IMR-90 (cell line): ENCODE measurements at regions not wholly inside any gene's neighbourhood (a gene's known extent, or its start where the extent isn't known, plus 50 kb on each side); places are given as distances from the start of the nearest gene placed in this dataset.

Experiments
- ATAC-seq: fragments of 200-7000 bp; cut with Tn5 transposase; 2 replicates; pipeline ENCODE4 v1.9.1; 2020; ENCODE audit warnings: low read depth, mild to moderate bottlenecking, moderate library complexity
- BruUV-seq: library from RNA; stranded (reverse); fragments of 400-500 nt; replicated peaks from 2 replicates; lab custom pipeline; 2021; lab: Mats Ljungman, UMichigan
- CTCF ChIA-PET: fragments of 300-600 bp; formaldehyde crosslinking; extraction: SDS; loops from one replicate; lab custom pipeline; 2021; ENCODE audit warnings: antibody characterized with exemption; lab: Yijun Ruan, JAX
- POLR2A ChIA-PET: fragments of 300-600 bp; sonication (Branson Sonifier 250); formaldehyde crosslinking; loops from one replicate; lab custom pipeline; 2022; ENCODE audit warnings: antibody characterized with exemption; ENCODE audit not compliant: unreplicated experiment; lab: Charles Lee
- DNase-seq: peaks from one replicate; pipeline ENCODE4 v3.0.0; 2013
- H2AFZ ChIP-seq: replicated peaks from 2 replicates; pipeline ENCODE3; 2013; ENCODE audit warnings: low read length, mild to moderate bottlenecking; ENCODE audit not compliant: poor library complexity
- H2AK5ac ChIP-seq: 2 replicates; pipeline ENCODE4 v1.6.1; 2013; ENCODE audit warnings: low read depth, low read length, inconsistent platforms
- H2AK9ac ChIP-seq: replicated peaks from 2 replicates; pipeline ENCODE3; 2013; ENCODE audit warnings: mild to moderate bottlenecking, low read depth, low read length, moderate library complexity; ENCODE audit not compliant: poor library complexity
- H2BK120ac ChIP-seq: 2 replicates; pipeline ENCODE4 v1.6.1; 2013; ENCODE audit warnings: low read depth, low read length, inconsistent platforms
- H2BK15ac ChIP-seq: 3 replicates; pipeline ENCODE4 v1.6.1; 2013; ENCODE audit warnings: low read depth, low read length, inconsistent platforms
- H2BK20ac ChIP-seq: 2 replicates; pipeline ENCODE4 v1.6.1; 2013; ENCODE audit warnings: low read depth, mild to moderate bottlenecking, inconsistent platforms, low read length, moderate library complexity
- H2BK5ac ChIP-seq: 2 replicates; pipeline ENCODE4 v1.6.1; 2013; ENCODE audit warnings: mild to moderate bottlenecking, low read depth, low read length, inconsistent platforms; ENCODE audit not compliant: poor library complexity, severe bottlenecking
- H3K14ac ChIP-seq: replicated peaks from 2 replicates; pipeline ENCODE4 v1.6.1; 2013; ENCODE audit warnings: low read depth, low read length, inconsistent platforms
- H3K18ac ChIP-seq: 2 replicates; pipeline ENCODE4 v1.6.1; 2013; ENCODE audit warnings: low read depth, low read length, control low read depth
- H3K23ac ChIP-seq: 2 replicates; pipeline ENCODE4 v1.6.1; 2013; ENCODE audit warnings: low read depth, low read length, inconsistent platforms
- H3K27ac ChIP-seq: 2 replicates; pipeline ENCODE4 v1.5.1; 2013; ENCODE audit warnings: mild to moderate bottlenecking, control low read depth, low read length; ENCODE audit not compliant: insufficient read depth
- H3K27me3 ChIP-seq: 2 replicates; pipeline ENCODE4 v1.6.1; 2013; ENCODE audit warnings: low read length; ENCODE audit not compliant: control insufficient read depth, insufficient read depth
- H3K36me3 ChIP-seq: 2 replicates; pipeline ENCODE4 v1.6.1; 2013; ENCODE audit warnings: low read length, mixed read lengths; ENCODE audit not compliant: control insufficient read depth, insufficient read depth
- H3K4ac ChIP-seq: 2 replicates; pipeline ENCODE4 v1.6.1; 2013; ENCODE audit warnings: low read depth, low read length, inconsistent platforms
- H3K4me1 ChIP-seq: 2 replicates; pipeline ENCODE4 v1.6.1; 2013; ENCODE audit warnings: low read length, mixed read lengths; ENCODE audit not compliant: control insufficient read depth, insufficient read depth
- H3K4me2 ChIP-seq: 2 replicates; pipeline ENCODE4 v1.6.1; 2013; ENCODE audit warnings: low read depth, mild to moderate bottlenecking, control low read depth, low read length, moderate library complexity
- H3K4me3 ChIP-seq: 2 replicates; pipeline ENCODE4 v1.5.1; 2013; ENCODE audit warnings: low read depth, mild to moderate bottlenecking, control low read depth, low read length, moderate library complexity; ENCODE audit not compliant: insufficient read depth
- H3K56ac ChIP-seq: 2 replicates; pipeline ENCODE4 v1.6.1; 2013; ENCODE audit warnings: low read length, inconsistent platforms; ENCODE audit not compliant: insufficient read depth; ENCODE audit errors: extremely low read depth
- H3K79me1 ChIP-seq, 2 experiments: 2 replicates each; pipeline ENCODE4 v1.6.1; 2013; ENCODE audit warnings: low read length in 2 of 2, inconsistent platforms in 1 of 2, low read depth in 1 of 2
- H3K9ac ChIP-seq: 2 replicates; pipeline ENCODE4 v1.6.1; 2013; ENCODE audit warnings: low read depth, low read length, control low read depth
- H3K9me1 ChIP-seq: 2 replicates; pipeline ENCODE4 v1.6.1; 2013; ENCODE audit warnings: low read length, inconsistent platforms; ENCODE audit not compliant: insufficient read depth
- H3K9me3 ChIP-seq: 2 replicates; pipeline ENCODE4 v1.6.1; 2013; ENCODE audit warnings: low read length; ENCODE audit not compliant: control insufficient read depth, insufficient read depth
- H4K20me1 ChIP-seq: 2 replicates; pipeline ENCODE4 v1.6.1; 2013; ENCODE audit warnings: low read length, inconsistent platforms; ENCODE audit not compliant: insufficient read depth
- H4K5ac ChIP-seq: 2 replicates; pipeline ENCODE4 v1.6.1; 2013; ENCODE audit warnings: mild to moderate bottlenecking, low read depth, low read length, control low read depth
- H4K8ac ChIP-seq, 2 experiments: 2 replicates each; pipeline ENCODE4 v1.6.1; 2013; ENCODE audit warnings: low read depth in 2 of 2, low read length in 2 of 2, control low read depth in 1 of 2, inconsistent platforms in 1 of 2
- H4K91ac ChIP-seq: 2 replicates; pipeline ENCODE4 v1.6.1; 2013; ENCODE audit warnings: low read depth, low read length, inconsistent platforms; ENCODE audit not compliant: insufficient read depth
- CHD1 ChIP-seq: IDR thresholded peaks from 2 replicates; pipeline ENCODE4 v1.6.1; 2012; ENCODE audit warnings: low read depth, low read length, improper control_type of control experiment
- MAZ ChIP-seq: IDR thresholded peaks from 2 replicates; pipeline ENCODE4 v1.6.1; 2012; ENCODE audit warnings: low read depth, mild to moderate bottlenecking, low read length, improper control_type of control experiment, moderate library complexity, borderline replicate concordance
- RAD21 ChIP-seq: IDR thresholded peaks from 2 replicates; pipeline ENCODE4 v1.6.1; 2012; ENCODE audit warnings: low read length, improper control_type of control experiment
- WGBS, 2 experiments: methylation state at CpG; one replicate each; pipeline versions ENCODE4 v1.1.5 to v1.1.7; 2013; ENCODE audit warnings: missing lambda C conversion rate in 2 of 2; ENCODE audit not compliant: insufficient read length in 1 of 2; ENCODE audit errors: extremely low coverage in 2 of 2; 5-methylcytosine and 5-hydroxymethylcytosine counted together
- dilution Hi-C: fragments of 300-500 bp; cut with HindIII; formaldehyde crosslinking; loops from one replicate; pipeline ENCODE4 v1.14.3; 2018; ENCODE audit warnings: low sequenced_read_pairs; ENCODE audit not compliant: unreplicated experiment
- in situ Hi-C: fragments of 300-500 bp; cut with MboI; formaldehyde crosslinking; loops from 3 replicates; pipeline ENCODE4 v1.14.3; 2019; ENCODE audit warnings: low sequenced_read_pairs, inconsistent platforms, mixed read lengths
- intact Hi-C: fragments of 100-400 bp; cut with micrococcal nuclease; formaldehyde crosslinking; loops from 2 replicates; pipeline ENCODE4 v1.10.0; 2022
- TF ChIP-seq, protein P1 (sequence below): fragments of 150-350 bp; IDR thresholded peaks from 2 replicates; pipeline ENCODE4 v1.6.1; 2017; ENCODE audit warnings: mild to moderate bottlenecking, antibody characterized with exemption, low read length, low read depth
- TF ChIP-seq, protein P2 (sequence below): conservative IDR thresholded peaks from 2 replicates; pipeline ENCODE4 v1.5.1; 2012; ENCODE audit warnings: mild to moderate bottlenecking, low read depth, low read length, improper control_type of control experiment

DNA sequence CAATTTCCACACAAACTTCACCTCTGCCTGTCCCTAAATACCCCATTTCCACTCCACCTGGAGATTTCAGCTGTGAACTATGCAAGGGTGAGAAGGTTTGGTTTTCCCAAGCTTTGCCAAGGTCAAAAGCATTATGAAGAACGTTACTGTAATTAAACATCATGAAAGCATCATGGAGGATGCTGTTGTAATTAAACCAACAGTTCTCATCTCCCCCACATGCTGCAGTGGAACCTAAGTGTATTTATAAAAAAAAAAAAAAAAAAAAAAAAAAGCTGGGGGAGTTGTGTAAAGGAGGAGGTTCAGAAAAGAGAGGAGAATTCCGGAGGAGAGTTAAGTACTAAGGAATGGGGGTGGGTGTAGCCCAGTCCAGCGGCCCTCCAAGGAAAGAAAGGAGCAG, 474.9 kb upstream of the JARID2 start:
- ChIA-PET CTCF (interaction anchor here (0.6 kb wide), 1 partner anchor 28 kb away, joined by 3 read pairs; no protein-coding TSS in a partner anchor), POLR2A (interaction anchor here (0.6 kb wide), 2 partner anchors 109 to 440 kb away, joined by 5 to 9 read pairs; no protein-coding TSS in a partner anchor)
- H2AK9ac ChIP-seq = no peak overlapping the region
- 0 out of 2 replicates have a peak overlapping the region, but pooled peaks have one; percentile 32 for H3K4me2 ChIP-seq
- H3K4me1 ChIP-seq = peaks cover 15% of the 10 kb centered on the region
- H3K4ac ChIP-seq = peak overlapping the region; percentile 78
- dilution Hi-C loops = no loop called here
- H4K91ac ChIP-seq = peak overlapping the region; percentile 20; the same call in 1 of the 2 replicates
- no peak overlapping the region for H2AFZ ChIP-seq
- no peak overlapping the region for H3K4me3 ChIP-seq
- ATAC-seq (no peak; the same call in 1 of the 2 replicates), DNase-seq (no peak)
- peak overlapping the region; percentile 85; the same call in 1 of the 2 replicates for H2BK20ac ChIP-seq
- no peak overlapping the region for H3K27ac ChIP-seq
- peak overlapping the region; percentile 57 for H3K18ac ChIP-seq
- peak overlapping the region; percentile 77 for H2BK120ac ChIP-seq
- no peaks in the 10 kb centered on the region for H4K20me1 ChIP-seq
- H3K79me1 ChIP-seq = no peaks in the 10 kb centered on the region
- no peak overlapping the region for H3K9ac ChIP-seq
- no CpG with 5 or more reads among the region's 3 CpGs for WGBS, 2 experiments
- H3K56ac ChIP-seq = no peak overlapping the region
- no peaks in the 10 kb centered on the region for H3K27me3 ChIP-seq
- intact Hi-C loops = no loop called here
- no peaks in the 10 kb centered on the region for H3K36me3 ChIP-seq
- peaks cover 2% of the 10 kb centered on the region for H3K9me3 ChIP-seq
- in situ Hi-C loops = no loop called here
- peak overlapping the region; percentile 33; the same call in 1 of the 2 replicates for H2AK5ac ChIP-seq
- H2BK5ac ChIP-seq = peak overlapping the region; percentile 19
- H3K9me1 ChIP-seq = peaks cover 11% of the 10 kb centered on the region
- H3K23ac ChIP-seq = no peak overlapping the region
- BruUV-seq = no TSS peak
- H2BK15ac ChIP-seq = 0 out of 3 replicates have a peak overlapping the region, but pooled peaks have one; percentile 13
- H4K8ac ChIP-seq = peak overlapping the region in 1 of 2 experiments; percentile 44; a peak in 1 of 4 replicates
- peak overlapping the region; percentile 22; the same call in 1 of the 2 replicates for H4K5ac ChIP-seq
- TF ChIP-seq RAD21 = no peak
- TF ChIP-seq, protein P1, sequence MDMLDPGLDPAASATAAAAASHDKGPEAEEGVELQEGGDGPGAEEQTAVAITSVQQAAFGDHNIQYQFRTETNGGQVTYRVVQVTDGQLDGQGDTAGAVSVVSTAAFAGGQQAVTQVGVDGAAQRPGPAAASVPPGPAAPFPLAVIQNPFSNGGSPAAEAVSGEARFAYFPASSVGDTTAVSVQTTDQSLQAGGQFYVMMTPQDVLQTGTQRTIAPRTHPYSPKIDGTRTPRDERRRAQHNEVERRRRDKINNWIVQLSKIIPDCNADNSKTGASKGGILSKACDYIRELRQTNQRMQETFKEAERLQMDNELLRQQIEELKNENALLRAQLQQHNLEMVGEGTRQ = no peak
- TF ChIP-seq CHD1 = no peak
- TF ChIP-seq, protein P2, sequence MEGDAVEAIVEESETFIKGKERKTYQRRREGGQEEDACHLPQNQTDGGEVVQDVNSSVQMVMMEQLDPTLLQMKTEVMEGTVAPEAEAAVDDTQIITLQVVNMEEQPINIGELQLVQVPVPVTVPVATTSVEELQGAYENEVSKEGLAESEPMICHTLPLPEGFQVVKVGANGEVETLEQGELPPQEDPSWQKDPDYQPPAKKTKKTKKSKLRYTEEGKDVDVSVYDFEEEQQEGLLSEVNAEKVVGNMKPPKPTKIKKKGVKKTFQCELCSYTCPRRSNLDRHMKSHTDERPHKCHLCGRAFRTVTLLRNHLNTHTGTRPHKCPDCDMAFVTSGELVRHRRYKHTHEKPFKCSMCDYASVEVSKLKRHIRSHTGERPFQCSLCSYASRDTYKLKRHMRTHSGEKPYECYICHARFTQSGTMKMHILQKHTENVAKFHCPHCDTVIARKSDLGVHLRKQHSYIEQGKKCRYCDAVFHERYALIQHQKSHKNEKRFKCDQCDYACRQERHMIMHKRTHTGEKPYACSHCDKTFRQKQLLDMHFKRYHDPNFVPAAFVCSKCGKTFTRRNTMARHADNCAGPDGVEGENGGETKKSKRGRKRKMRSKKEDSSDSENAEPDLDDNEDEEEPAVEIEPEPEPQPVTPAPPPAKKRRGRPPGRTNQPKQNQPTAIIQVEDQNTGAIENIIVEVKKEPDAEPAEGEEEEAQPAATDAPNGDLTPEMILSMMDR = no peak
- TF ChIP-seq MAZ = no peak
- H3K14ac ChIP-seq = peak overlapping the region; percentile 84
